K562 (cell line): ENCODE measurements at regions not wholly inside any gene's neighbourhood (a gene's known extent, or its start where the extent isn't known, plus 50 kb on each side); places are given as distances from the start of the nearest gene placed in this dataset.

Experiments
- ZMIZ1 ChIP-seq, 2 experiments: fragments of 150-350 bp in 1 of 2; IDR thresholded peaks; 2 replicates each; pipeline ENCODE4 v1.6.1; 2012 to 2016; ENCODE audit warnings: low read depth in 2 of 2, low read length in 2 of 2, mild to moderate bottlenecking in 1 of 2, moderate library complexity in 1 of 2
- ZNF175 ChIP-seq: fragments of 200-800 bp; sonication (Bioruptor generic); IDR thresholded peaks from 2 replicates; pipeline ENCODE4 v1.6.1; 2016; ENCODE audit warnings: low read depth, mild to moderate bottlenecking, missing genetic modification characterization, missing compliant biosample characterization
- ZNF696 ChIP-seq: fragments of 250-450 bp; sonication (Bioruptor Pico); conservative IDR thresholded peaks from 2 replicates; pipeline ENCODE4 v1.4.0; 2020; ENCODE audit warnings: mild to moderate bottlenecking, moderate library complexity
- TF ChIP-seq, protein P1 (sequence below): IDR thresholded peaks from 3 replicates; pipeline ENCODE4 v1.6.1; 2011; ENCODE audit warnings: borderline replicate concordance, mild to moderate bottlenecking, moderate library complexity; ENCODE audit not compliant: insufficient read length; ENCODE audit errors: extremely low read depth
- TF ChIP-seq, protein P2 (sequence below): fragments of 250-450 bp; sonication (Bioruptor Pico); IDR thresholded peaks from 2 replicates; pipeline ENCODE4 v1.8.0; 2021; ENCODE audit warnings: moderate library complexity, mild to moderate bottlenecking, inconsistent platforms

GRCh38 chr15:38662033-38662802 lies 97.6 kb upstream of the RASGRP1 start (continued):
- no peak for TF ChIP-seq ZMIZ1 (IDR thresholded peaks at IDR 0.05; ENCODE audit: low read depth in 2 of 2, low read length in 2 of 2)
- TF ChIP-seq ZNF175, result no peak
- TF ChIP-seq, protein P1, sequence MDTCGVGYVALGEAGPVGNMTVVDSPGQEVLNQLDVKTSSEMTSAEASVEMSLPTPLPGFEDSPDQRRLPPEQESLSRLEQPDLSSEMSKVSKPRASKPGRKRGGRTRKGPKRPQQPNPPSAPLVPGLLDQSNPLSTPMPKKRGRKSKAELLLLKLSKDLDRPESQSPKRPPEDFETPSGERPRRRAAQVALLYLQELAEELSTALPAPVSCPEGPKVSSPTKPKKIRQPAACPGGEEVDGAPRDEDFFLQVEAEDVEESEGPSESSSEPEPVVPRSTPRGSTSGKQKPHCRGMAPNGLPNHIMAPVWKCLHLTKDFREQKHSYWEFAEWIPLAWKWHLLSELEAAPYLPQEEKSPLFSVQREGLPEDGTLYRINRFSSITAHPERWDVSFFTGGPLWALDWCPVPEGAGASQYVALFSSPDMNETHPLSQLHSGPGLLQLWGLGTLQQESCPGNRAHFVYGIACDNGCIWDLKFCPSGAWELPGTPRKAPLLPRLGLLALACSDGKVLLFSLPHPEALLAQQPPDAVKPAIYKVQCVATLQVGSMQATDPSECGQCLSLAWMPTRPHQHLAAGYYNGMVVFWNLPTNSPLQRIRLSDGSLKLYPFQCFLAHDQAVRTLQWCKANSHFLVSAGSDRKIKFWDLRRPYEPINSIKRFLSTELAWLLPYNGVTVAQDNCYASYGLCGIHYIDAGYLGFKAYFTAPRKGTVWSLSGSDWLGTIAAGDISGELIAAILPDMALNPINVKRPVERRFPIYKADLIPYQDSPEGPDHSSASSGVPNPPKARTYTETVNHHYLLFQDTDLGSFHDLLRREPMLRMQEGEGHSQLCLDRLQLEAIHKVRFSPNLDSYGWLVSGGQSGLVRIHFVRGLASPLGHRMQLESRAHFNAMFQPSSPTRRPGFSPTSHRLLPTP, result no peak
- TF ChIP-seq, protein P2, sequence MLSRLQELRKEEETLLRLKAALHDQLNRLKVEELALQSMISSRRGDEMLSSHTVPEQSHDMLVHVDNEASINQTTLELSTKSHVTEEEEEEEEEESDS (CRISPR knock-in tag), result no peak
- no peak for TF ChIP-seq ZNF696
